ENCODE measurements at regions not wholly inside any gene's neighbourhood (a gene's known extent, or its start where the extent isn't known, plus 50 kb on each side); places are given as distances from the start of the nearest gene placed in this dataset.
"Not testable (repeated sequence)": the region's sequence is repeated elsewhere in the genome, so short reads cannot be mapped to it uniquely, and the experiment has no call there.

DNA sequence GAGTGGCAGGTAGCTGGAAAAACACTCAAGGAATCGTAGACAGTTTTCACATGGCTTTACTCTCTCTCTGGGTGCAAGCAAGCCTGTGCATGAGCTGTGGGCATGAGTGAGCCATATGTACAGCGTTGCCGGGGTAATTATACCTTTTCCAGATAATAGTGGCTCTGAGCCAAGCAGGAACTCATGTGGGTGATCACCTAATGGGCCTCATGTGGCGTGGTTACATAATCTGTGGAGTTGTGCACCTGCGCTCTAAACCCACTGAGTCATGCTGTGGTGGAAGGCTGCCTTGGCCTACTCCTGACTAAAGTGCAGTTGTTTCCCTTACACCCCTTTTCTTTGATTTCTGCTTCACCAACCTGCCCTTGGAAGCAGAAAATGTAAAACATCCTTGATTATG lies 1564.5 kb upstream of the PCDH10 start:
- no peak for DNase-seq

- DNase-seq = no peak
Measured at GRCh38 chr4:131595140-131595539, 1554.0 kb upstream of the PCDH10 start.

GRCh38 chr4:131603705-131604104 lies 1545.4 kb upstream of the PCDH10 start:
- no peak for DNase-seq

DNA sequence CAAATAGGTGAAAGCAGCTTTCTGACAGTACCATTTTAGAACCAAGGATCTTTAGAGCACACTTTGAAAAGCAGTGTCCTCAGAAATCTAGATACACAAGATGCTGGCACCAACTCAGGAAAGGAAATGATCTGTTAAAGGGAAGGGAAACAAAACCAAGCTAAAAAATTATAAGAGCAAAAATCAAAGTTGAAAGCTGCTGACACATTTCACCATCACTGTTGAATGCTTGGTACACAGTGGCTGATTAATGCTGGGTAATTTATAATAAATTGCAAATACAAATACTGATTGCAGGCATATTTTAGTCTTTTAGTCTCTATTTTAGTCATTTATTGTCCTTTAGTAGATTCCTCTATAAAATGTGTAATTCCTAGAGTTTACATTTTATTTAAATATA lies 1540.1 kb upstream of the PCDH10 start:
- no peak for DNase-seq

DNA sequence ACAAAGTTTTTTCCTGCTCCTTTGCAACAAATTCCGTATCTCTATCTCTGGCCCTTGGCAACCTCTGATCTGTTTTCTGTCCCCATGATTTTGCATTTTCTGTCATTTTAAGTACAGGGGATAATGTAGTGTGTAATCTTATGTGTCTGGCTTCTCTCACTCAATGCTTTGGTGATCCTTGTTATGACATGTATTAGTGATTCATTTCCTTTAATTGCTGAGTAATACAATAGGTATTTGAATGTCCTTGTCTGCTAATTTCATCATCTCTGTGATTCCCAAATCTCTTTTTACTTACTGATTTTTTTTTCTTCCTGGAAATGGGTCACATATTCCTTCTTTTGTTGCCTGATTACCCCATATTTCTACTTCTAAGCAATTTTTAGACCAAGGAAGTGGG lies 1538.6 kb upstream of the PCDH10 start:
- DNase-seq = not testable (repeated sequence)

DNA sequence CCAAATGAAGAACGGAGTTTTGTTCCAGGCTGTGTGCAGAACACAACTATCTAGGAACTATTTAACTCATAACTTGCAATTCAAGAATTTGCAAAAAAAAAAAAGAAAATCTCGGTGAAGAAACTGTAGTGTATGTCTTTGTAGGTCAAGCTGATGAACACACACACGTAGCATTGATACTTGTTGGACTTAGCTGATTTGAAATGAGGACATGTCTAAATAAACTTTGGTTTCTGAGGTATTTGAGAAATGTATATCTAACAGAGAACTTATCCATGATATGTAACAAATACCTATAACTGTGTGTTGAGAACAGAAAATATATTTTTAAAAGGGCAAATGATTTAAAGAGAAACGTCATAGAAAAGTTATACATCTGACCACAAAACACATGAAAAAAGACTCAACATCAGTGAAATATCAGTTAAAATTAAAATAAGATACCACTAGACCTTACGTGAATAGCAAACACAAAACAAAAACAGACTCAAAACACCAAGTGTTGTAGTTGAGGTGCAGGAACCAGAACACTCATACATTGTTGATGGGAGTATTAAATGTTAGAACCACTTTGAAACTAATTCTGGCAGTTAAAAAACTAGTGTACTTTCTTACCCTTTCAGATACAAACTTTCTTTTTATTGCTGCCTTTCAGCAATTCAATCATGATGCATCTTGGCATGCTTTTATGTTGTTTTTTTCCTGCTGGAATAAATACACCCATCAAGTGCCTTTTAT lies 1535.8 kb upstream of the PCDH10 start:
- no peak for DNase-seq

DNA sequence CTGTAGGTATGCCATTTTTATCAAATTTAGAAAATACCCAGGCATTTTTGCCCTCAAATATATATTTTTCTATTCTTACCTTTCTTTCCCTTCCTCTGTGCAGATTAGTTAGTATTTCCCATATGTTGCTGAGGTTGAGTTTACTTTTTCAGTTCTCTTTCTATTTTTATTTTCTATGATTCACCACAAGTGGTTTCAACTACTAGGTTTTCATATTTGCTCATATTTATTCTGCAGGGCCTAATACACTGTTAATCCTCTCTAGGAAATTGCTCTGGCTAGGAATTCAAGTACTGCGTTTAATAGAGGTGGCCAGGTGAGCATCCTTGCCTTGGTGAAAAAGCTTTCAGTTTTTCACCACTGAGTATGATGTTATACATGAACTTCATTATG lies 1535.3 kb upstream of the PCDH10 start:
- DNase-seq = no peak

GRCh38 chr4:131632877-131633276 lies 1516.2 kb upstream of the PCDH10 start:
- no peak for DNase-seq

GRCh38 chr4:131635191-131635590 lies 1513.9 kb upstream of the PCDH10 start:
- DNase-seq = no peak

- no peak for DNase-seq
Measured at GRCh38 chr4:131638781-131639180, 1510.3 kb upstream of the PCDH10 start.

GRCh38 chr4:131644619-131645018 lies 1504.5 kb upstream of the PCDH10 start:
- no peak for DNase-seq

GRCh38 chr4:131649227-131649626 lies 1499.9 kb upstream of the PCDH10 start:
- DNase-seq = no peak

DNA sequence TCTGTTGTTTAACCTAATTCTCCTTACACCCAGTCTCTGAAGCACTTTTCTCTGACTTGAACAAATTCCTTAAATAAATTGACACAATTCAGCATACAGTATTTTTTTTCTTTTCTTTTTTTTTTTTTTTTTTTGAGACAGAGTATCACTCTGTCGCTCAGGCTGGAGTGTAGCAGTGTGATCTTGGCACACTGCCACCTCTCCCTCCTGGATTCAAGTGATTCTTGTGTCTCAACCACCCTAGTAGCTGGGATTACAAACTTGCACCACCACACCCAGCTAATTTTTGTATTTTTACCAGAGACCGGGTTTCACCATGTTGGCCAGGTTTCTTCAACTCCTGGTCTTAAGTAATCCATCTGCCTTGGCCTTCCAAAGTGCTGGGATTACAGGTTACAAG lies 1498.1 kb upstream of the PCDH10 start:
- no peak for DNase-seq

- DNase-seq = not testable (repeated sequence)
Measured at GRCh38 chr4:131683314-131683713, 1465.8 kb upstream of the PCDH10 start.

DNA sequence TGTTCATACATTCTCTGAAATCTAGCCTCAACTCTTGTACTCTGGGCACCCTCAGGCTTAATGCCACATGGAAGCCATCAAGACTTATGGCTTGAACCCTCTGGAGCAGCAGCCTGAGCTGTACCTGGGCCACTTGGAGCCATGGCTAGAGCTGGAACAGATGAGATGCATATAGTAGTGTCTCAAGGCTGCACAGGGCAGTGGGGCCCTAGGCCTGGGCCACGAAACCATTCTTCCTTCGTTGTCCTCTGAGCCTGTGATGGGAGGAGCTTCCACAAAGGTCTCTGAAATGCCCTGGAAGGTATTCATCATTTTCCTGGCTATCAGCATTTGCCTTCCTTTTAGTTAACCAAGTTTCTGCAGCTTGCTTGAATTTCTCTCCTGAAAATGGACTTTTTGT lies 1427.2 kb upstream of the PCDH10 start:
- no peak for DNase-seq

DNA sequence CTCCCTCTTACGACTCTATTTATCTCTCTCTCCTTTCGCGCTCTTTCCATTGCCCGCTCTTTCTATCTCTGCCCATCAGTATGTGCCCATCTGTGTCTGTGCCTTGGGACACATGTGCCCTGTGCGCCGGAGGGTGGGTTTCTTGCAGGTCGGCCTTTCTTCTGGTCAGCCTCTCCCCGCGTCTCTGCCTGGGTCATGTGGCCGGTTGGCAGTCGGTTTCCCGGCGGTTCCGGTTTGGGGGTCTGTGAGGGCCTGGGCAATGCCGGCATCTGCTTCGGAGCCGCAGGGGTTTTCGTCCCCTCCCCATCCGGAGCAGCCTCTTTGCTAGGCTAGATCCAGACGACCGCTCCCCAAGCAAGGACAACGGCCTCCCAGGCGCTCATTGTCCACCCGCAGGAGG lies 1426.0 kb upstream of the PCDH10 start:
- DNase-seq = not testable (repeated sequence)

GRCh38 chr4:131724847-131725246 lies 1424.2 kb upstream of the PCDH10 start:
- peak in 2 of 6 experiments; percentile 7 to 49 for DNase-seq

DNA sequence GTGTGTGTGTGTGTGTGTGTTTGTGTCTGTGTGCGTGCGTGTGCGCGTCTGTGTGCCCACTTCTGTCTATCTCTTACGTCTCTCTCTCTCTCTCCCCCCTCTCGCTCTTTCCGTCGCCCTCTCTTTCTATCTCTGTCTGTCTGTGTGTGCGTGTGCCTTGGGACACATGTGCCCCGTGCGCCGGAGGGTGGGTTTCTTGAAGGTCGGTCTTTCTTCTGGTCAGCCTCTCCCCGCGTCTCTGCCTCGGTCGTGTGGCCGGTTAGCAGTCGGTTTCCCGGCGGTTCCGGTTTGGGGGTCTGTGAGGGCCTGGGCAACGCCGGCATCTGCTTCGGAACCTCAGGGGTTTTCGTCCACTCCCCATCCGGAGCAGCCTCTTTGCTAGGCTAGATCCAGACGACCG lies 1423.6 kb upstream of the PCDH10 start:
- DNase-seq = not testable (repeated sequence)

GRCh38 chr4:131726940-131727339 lies 1422.2 kb upstream of the PCDH10 start:
- not testable (repeated sequence) for DNase-seq

GRCh38 chr4:131727418-131727817 lies 1421.7 kb upstream of the PCDH10 start:
- DNase-seq = not testable (repeated sequence)

GRCh38 chr4:131729205-131729604 lies 1419.9 kb upstream of the PCDH10 start:
- not testable (repeated sequence) for DNase-seq

DNA sequence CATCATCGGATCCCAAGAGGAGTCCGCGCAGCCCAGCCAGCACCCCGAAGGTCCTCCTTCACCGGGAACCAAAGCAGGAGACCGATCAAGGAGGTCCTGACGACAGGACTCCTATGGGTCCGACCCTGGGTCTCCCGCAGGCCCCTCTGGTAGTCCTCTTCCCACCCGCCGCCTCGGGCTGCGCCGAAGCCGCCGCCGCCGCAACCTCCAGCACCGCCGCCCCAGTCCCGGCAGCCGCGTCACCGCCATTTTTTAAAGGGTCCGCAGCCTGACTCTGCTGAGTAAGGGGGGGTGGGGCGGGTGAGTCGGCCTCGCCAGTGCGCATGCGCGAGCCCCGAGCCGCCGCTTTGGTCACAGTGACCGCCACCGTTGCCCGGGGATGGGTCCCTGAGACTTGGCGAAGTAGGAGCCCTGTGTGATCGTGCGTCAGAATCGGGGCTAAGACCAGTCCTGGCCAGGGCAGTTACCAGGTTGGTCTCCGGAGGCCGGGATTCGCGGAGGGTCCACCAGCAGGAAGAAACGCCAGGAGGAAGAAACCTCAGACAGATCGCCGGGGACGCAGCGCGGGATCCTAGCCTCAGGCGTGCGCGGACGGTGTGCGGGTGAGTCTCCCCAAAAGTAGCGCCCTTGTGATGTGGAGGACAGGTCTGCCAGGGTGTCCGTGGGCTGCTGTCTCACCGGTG lies 1419.2 kb upstream of the PCDH10 start:
- not testable (repeated sequence) for DNase-seq

DNA sequence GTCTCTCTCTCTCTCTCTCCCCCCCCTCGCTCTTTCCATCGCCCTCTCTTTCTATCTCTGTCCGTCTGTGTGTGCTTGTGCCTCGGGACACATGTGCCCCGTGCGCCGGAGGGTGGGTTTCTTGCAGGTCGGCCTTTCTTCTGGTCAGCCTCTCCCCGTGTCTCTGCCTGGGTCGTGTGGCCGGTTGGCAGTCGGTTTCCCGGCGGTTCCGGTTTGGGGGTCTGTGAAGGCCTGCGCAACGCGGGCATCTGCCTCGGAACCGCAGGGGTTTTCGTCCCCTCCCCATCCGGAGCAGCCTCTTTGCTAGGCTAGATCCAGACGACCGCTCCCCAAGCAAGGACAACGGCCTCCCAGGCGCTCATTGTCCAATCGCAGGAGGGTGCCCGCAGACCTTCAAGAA lies 1418.5 kb upstream of the PCDH10 start:
- not testable (repeated sequence) for DNase-seq

DNA sequence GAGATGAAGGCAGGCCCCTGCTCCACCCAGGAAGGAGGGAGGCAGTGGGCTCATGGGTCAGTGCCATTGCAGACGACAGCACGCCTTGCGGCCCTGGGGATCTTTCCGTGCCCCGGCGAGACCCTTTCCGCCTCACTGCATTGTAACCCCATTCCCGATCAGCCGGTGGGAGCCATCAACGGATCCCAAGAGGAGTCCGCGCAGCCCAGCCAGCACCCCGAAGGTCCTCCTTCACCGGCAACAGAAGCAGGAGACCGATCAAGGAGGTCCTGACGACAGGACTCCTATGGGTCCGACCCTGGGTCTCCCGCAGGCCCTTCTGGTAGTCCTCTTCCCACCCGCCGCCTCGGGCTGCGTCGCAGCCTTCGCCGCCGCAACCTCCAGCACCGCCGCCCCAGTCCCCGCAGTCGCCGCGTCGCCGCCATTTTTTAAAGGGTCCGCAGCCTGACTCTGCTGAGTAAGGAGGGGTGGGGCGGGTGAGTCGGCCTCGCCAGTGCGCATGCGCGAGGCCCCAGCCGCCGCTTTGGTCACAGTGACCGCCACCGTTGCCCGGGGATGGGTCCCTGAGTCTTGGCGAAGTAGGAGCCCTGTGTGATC lies 1417.0 kb upstream of the PCDH10 start:
- DNase-seq = not testable (repeated sequence)
